Hematopoietic multipotent progenitor cell treated with erythropoietin and hydrocortisone succinate and interleukin-3 and kit ligand, for 17 days (in vitro differentiated cells): ENCODE measurements at regions not wholly inside any gene's neighbourhood (a gene's known extent, or its start where the extent isn't known, plus 50 kb on each side); places are given as distances from the start of the nearest gene placed in this dataset.

Experiments
- DNase-seq: peaks from one replicate; pipeline ENCODE4 v3.0.0-alpha.2; 2015; ENCODE audit warnings: low spot score

DNA sequence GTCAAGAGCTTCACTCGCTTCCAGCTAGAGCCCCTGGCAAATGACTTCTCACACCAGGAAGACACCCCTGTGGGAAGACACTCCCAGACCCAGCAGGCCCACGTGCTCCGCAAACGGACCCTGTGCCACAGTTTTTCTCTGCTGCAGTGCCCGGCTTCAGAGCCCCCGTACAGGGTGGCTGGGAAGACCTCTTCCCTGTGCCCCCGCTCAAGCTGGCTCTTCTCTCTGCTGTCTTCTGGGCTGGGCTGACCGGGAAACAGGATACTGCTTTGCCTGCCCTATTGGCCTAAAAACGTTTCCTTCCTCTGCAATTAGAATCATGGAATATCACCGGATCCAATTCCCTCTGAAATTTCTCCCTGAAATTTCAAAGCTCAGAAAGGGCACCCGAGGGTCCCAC, 63.7 kb upstream of the CRHR1 start:
- no peak for DNase-seq

DNA sequence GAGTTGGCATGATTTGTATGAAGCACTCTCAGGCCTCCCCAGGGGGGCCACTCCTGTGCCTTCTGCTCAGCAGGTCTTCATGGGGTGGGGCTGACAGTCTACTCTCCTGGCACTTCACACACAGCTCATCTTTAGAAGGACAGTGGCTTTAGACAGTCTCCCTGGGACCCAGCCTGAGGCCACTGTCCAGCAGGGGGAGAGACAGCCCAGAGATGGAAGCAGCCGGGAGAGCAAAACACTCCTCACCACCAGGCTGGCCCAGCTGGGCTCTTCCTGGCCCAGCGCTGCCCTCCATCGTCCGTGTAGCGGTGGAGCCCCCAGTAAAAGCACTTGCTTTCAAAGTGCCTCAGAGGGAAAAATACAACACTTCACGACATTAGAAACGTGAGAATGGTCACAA, 62.0 kb upstream of the CRHR1 start:
- no peak for DNase-seq

DNA sequence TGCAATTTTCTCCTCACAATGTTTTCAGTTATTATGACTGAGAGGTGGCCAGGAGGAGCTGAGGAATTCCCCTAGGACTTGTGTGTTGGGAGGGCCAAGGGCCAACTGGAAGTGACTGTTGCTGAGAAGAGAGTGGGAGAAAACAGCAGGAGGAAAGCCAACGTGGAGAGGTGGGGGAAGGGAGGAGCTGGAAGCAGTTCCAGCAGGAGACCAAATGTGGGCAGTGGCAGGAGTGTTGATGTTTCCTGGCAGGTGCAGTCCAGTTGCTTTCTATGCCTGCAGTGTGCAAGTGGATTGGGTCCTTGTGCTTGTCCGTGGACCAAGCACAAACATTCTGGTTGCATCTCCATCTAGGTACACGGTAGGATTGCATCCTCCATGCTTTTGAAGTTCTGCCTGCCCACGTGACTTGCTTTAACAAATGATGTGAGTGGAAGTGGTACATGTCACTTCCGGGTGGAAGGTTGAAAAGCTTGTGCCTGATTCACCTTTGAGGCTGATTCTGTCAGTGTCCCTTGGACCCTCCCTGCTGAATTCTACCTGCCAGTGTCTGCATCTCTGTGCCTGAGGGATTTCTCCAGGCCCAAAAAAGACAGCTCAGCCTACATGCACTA, 54.7 kb upstream of the CRHR1 start:
- DNase-seq, result no peak

DNA sequence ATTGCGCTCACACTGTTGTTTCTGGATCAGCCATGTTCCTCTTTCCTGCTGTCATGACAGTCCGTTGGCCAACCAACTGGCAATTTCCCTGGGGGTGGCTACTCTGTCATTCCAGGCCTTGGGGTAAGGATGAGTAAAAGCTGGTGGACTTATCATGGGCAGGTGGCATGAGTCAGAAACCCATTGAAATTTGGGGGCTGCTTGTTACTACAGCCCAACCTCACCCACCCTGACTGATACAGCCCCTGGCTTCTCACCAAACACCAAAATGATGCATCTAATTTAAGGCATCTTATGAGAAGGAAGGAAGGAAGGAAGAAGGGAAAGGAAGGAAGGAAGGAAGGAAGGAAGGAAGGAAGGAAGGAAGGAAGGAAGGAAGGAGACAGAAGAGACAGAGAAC, 53.9 kb upstream of the CRHR1 start:
- no peak for DNase-seq

DNA sequence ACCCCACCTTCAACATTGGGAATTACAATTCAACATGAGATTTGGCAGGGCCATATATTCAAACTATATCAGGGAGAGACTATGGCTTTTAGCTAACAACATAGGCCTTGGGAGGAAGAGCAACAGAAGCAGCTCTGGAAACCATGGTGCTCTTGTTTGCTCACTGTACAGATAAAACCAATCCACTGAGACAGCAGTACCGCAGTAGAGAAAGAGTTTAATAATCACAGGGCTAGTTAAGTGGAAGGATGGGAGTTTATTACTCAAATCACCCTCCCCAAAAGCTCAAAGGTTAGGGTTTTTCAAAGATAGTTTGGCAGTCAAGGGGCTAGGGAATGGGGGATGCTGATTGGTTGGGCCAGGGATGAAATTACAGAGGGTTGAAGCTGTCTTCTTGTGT, 52.7 kb upstream of the CRHR1 start:
- DNase-seq, result no peak

DNA sequence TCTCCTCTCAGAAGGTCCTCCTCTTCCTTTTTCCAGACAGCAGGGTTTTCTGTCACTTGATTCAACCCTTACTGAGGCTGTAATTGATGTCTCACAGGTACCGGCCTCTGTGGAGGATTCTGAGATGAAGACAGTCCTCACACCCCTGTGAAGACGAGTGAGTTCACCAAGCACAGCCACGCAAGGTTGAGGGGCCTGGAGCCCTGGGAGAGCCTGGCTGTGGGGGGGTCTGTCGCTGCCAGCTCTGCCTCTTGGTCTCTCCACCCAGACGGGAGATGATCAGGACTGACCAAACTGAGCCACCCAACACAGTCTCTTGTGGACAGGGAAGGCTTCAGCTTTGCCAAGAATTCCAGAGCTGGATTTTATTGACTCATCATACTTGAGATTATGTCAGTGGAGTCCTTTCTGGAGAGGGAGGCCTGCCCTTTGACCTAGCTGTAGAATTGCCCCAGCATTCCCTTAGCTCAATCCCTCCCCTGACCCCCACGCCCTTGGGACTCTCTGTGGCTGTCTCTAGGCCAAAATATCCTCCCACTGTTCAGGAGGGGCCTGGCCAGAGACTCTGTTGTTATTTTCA, 51.1 kb upstream of the CRHR1 start:
- DNase-seq, result no peak

DNA sequence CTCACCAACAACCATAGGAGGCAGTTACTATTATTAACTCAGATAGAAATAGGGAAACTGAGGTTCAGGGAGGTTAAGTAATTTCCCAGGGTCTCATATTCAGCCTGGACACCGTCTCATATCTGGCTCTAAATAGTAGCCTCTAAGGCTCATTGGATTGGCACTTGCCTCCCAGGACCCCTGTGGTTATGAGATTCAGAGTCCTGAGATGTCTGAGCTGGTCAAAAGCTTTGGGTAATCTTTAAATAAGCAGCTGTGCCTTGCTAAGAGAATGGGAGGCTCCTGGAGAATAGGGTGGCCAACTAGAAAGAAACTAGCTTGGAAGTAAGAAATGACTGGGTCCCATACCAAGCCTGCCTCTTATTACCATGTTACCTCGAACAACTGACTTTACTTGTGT, 50.3 kb upstream of the CRHR1 start:
- no peak for DNase-seq
